CD4-positive, alpha-beta T cell treated with Interleukin-2 at 100 ng/mL for 4 hours (primary cell): ENCODE measurements at regions not wholly inside any gene's neighbourhood (a gene's known extent, or its start where the extent isn't known, plus 50 kb on each side); places are given as distances from the start of the nearest gene placed in this dataset.

Experiments used
- DNase-seq: peaks from one replicate; pipeline ENCODE4 v3.0.0-alpha.2; 2020; ENCODE audit warnings: low spot score

GRCh38 chr13:72113076-72113475 lies 246.1 kb upstream of the DACH1 start:
- no peak for DNase-seq

GRCh38 chr13:72112216-72112615 lies 245.2 kb upstream of the DACH1 start:
- no peak for DNase-seq

GRCh38 chr13:72109863-72110262 lies 242.9 kb upstream of the DACH1 start:
- DNase-seq, result no peak

- no peak for DNase-seq
Measured at GRCh38 chr13:72104656-72105180, 237.7 kb upstream of the DACH1 start.

- no peak for DNase-seq
Measured at GRCh38 chr13:72101768-72102400, 234.9 kb upstream of the DACH1 start.

GRCh38 chr13:72100339-72100738 lies 233.3 kb upstream of the DACH1 start:
- DNase-seq, result no peak

GRCh38 chr13:72097568-72097967 lies 230.6 kb upstream of the DACH1 start:
- no peak for DNase-seq

- DNase-seq, result no peak
Measured at GRCh38 chr13:72093262-72093661, 226.3 kb upstream of the DACH1 start.

GRCh38 chr13:72074663-72075062 lies 207.7 kb upstream of the DACH1 start:
- DNase-seq, result no peak

- DNase-seq, result no peak
Measured at GRCh38 chr13:72072261-72072660, 205.3 kb upstream of the DACH1 start.

GRCh38 chr13:72071713-72072112 lies 204.7 kb upstream of the DACH1 start:
- no peak for DNase-seq

GRCh38 chr13:72062566-72062965 lies 195.6 kb upstream of the DACH1 start:
- DNase-seq, result no peak

GRCh38 chr13:72061613-72062012 lies 194.6 kb upstream of the DACH1 start:
- no peak for DNase-seq

GRCh38 chr13:72050251-72050650 lies 183.2 kb upstream of the DACH1 start:
- no peak for DNase-seq

- DNase-seq, result no peak
Measured at GRCh38 chr13:72043366-72043765, 176.4 kb upstream of the DACH1 start.

- DNase-seq, result no peak
Measured at GRCh38 chr13:72041165-72041564, 174.2 kb upstream of the DACH1 start.

GRCh38 chr13:72039126-72039525 lies 172.1 kb upstream of the DACH1 start:
- no peak for DNase-seq

- DNase-seq, result no peak
Measured at GRCh38 chr13:72029981-72030380, 163.0 kb upstream of the DACH1 start.

GRCh38 chr13:72025836-72026235 lies 158.8 kb upstream of the DACH1 start:
- no peak for DNase-seq

GRCh38 chr13:72023895-72024294 lies 156.9 kb upstream of the DACH1 start:
- no peak for DNase-seq

- DNase-seq, result no peak
Measured at GRCh38 chr13:72005455-72005854, 138.5 kb upstream of the DACH1 start.

- DNase-seq, result no peak
Measured at GRCh38 chr13:72004784-72005374, 137.9 kb upstream of the DACH1 start.

- no peak for DNase-seq
Measured at GRCh38 chr13:72004246-72004645, 137.2 kb upstream of the DACH1 start.

- DNase-seq, result no peak
Measured at GRCh38 chr13:71998223-71998622, 131.2 kb upstream of the DACH1 start.
